ENCODE measurements at regions not wholly inside any gene's neighbourhood (a gene's known extent, or its start where the extent isn't known, plus 50 kb on each side); places are given as distances from the start of the nearest gene placed in this dataset.

- TF ChIP-seq, protein P1, sequence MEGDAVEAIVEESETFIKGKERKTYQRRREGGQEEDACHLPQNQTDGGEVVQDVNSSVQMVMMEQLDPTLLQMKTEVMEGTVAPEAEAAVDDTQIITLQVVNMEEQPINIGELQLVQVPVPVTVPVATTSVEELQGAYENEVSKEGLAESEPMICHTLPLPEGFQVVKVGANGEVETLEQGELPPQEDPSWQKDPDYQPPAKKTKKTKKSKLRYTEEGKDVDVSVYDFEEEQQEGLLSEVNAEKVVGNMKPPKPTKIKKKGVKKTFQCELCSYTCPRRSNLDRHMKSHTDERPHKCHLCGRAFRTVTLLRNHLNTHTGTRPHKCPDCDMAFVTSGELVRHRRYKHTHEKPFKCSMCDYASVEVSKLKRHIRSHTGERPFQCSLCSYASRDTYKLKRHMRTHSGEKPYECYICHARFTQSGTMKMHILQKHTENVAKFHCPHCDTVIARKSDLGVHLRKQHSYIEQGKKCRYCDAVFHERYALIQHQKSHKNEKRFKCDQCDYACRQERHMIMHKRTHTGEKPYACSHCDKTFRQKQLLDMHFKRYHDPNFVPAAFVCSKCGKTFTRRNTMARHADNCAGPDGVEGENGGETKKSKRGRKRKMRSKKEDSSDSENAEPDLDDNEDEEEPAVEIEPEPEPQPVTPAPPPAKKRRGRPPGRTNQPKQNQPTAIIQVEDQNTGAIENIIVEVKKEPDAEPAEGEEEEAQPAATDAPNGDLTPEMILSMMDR (IDR thresholded peaks at IDR 0.05; ENCODE audit: insufficient read depth, low read length), result no peak
- no peak for TF ChIP-seq REST (IDR thresholded peaks at IDR 0.05; ENCODE audit: insufficient replicate concordance, low read depth)
- TF ChIP-seq GABPA (IDR thresholded peaks at IDR 0.05; ENCODE audit: low read depth), result no peak
Measured at GRCh38 chr4:26229974-26230373, 90.8 kb upstream of the RBPJ start.

Measured in HL-60 (cell line).